ENCODE measurements at regions not wholly inside any gene's neighbourhood (a gene's known extent, or its start where the extent isn't known, plus 50 kb on each side); places are given as distances from the start of the nearest gene placed in this dataset.

- H3K4me3 ChIP-seq: no peak overlapping the region
- intact Hi-C loops (cut with micrococcal nuclease; ENCODE audit: unreplicated experiment): no loop called here
- BruUV-seq (replicated peaks): no TSS peak
- no peaks in the 10 kb centered on the region for H3K4me1 ChIP-seq (replicated peaks; ENCODE audit: insufficient read depth)
- no peaks in the 10 kb centered on the region for H3F3A ChIP-seq (ENCODE audit: insufficient read depth, low read depth)
- no peaks in the 10 kb centered on the region for H3K79me2 ChIP-seq (ENCODE audit: low read depth)
- H2AFZ ChIP-seq: no peak overlapping the region
- TF ChIP-seq EZH2 (IDR thresholded peaks at IDR 0.05; ENCODE audit: low read depth) (no peak), CTCF (conservative IDR thresholded peaks at IDR 0.05) (no peak)
- POLR2A ChIA-PET (ENCODE audit: unreplicated experiment): no interaction called here
- CTCF ChIA-PET: no interaction called here
- H4K20me1 ChIP-seq (ENCODE audit: insufficient read depth): no peaks in the 10 kb centered on the region
- no peaks in the 10 kb centered on the region for H3K9me2 ChIP-seq (ENCODE audit: insufficient read depth)
- no peaks in the 10 kb centered on the region for H3K36me3 ChIP-seq (ENCODE audit: low read depth)
- DNase-seq: no peak
- H3K27me3 ChIP-seq (ENCODE audit: insufficient read depth, low read depth): no peaks in the 10 kb centered on the region
- H3K27ac ChIP-seq: no peak overlapping the region
- H3K4me2 ChIP-seq: no peak overlapping the region
- H3K9me3 ChIP-seq (ENCODE audit: insufficient read depth, low read depth): peaks cover 7% of the 10 kb centered on the region; the same call in 1 of the 2 replicates
Observed at GRCh38 chr6:139556532-139556931, 182.1 kb upstream of the CITED2 start.

GRCh38 chr6:139553916-139554315 is 179.5 kb upstream of the CITED2 start:
- no TSS peak for BruUV-seq (replicated peaks)
- Histone ChIP-seq H3K27me3 (ENCODE audit: insufficient read depth, low read depth) (no peaks in the 10 kb centered on the region), H3K9me2 (ENCODE audit: insufficient read depth) (no peaks in the 10 kb centered on the region), H3K4me1 (replicated peaks; ENCODE audit: insufficient read depth) (no peaks in the 10 kb centered on the region), H3K4me2 (no peak overlapping the region), H2AFZ (no peak overlapping the region), H3K36me3 (ENCODE audit: low read depth) (no peaks in the 10 kb centered on the region), H4K20me1 (ENCODE audit: insufficient read depth) (no peaks in the 10 kb centered on the region), H3F3A (ENCODE audit: insufficient read depth, low read depth) (no peaks in the 10 kb centered on the region), H3K4me3 (no peak overlapping the region), H3K27ac (no peak overlapping the region), H3K9me3 (ENCODE audit: insufficient read depth, low read depth) (0 out of 2 replicates have a peak, but pooled peaks cover 3% of the 10 kb centered on the region), H3K79me2 (ENCODE audit: low read depth) (no peaks in the 10 kb centered on the region)
- ChIA-PET CTCF (no interaction called here), POLR2A (ENCODE audit: unreplicated experiment) (no interaction called here)
- intact Hi-C loops (cut with micrococcal nuclease; ENCODE audit: unreplicated experiment): no loop called here
- no peak for DNase-seq
- no peak for TF ChIP-seq EZH2 (IDR thresholded peaks at IDR 0.05; ENCODE audit: low read depth)
- no peak for TF ChIP-seq CTCF (conservative IDR thresholded peaks at IDR 0.05)

- DNase-seq: no peak
Observed at GRCh38 chr6:139551376-139551775, 176.9 kb upstream of the CITED2 start.

More at GRCh38 chr6:139551376-139551775, 176.9 kb upstream of the CITED2 start:
- no peak overlapping the region for H3K4me3 ChIP-seq
- intact Hi-C loops (cut with micrococcal nuclease; ENCODE audit: unreplicated experiment): no loop called here
- TF ChIP-seq EZH2 (IDR thresholded peaks at IDR 0.05; ENCODE audit: low read depth) (no peak), CTCF (conservative IDR thresholded peaks at IDR 0.05) (no peak)
- POLR2A ChIA-PET (ENCODE audit: unreplicated experiment): no interaction called here
- no peaks in the 10 kb centered on the region for H3F3A ChIP-seq (ENCODE audit: insufficient read depth, low read depth)
- H3K4me2 ChIP-seq: no peak overlapping the region
- H3K79me2 ChIP-seq (ENCODE audit: low read depth): no peaks in the 10 kb centered on the region
- H3K9me3 ChIP-seq (ENCODE audit: insufficient read depth, low read depth): 0 out of 2 replicates have a peak, but pooled peaks cover 3% of the 10 kb centered on the region
- H3K27me3 ChIP-seq (ENCODE audit: insufficient read depth, low read depth): no peaks in the 10 kb centered on the region
- no peak overlapping the region for H3K27ac ChIP-seq
- CTCF ChIA-PET: no interaction called here
- H4K20me1 ChIP-seq (ENCODE audit: insufficient read depth): no peaks in the 10 kb centered on the region
- no peaks in the 10 kb centered on the region for H3K9me2 ChIP-seq (ENCODE audit: insufficient read depth)
- no peaks in the 10 kb centered on the region for H3K36me3 ChIP-seq (ENCODE audit: low read depth)
- H3K4me1 ChIP-seq (replicated peaks; ENCODE audit: insufficient read depth): no peaks in the 10 kb centered on the region
- no peak overlapping the region for H2AFZ ChIP-seq
- no TSS peak for BruUV-seq (replicated peaks)

Measured in PC-9 (cell line).